ENCODE measurements at regions not wholly inside any gene's neighbourhood (a gene's known extent, or its start where the extent isn't known, plus 50 kb on each side); places are given as distances from the start of the nearest gene placed in this dataset.
"Not testable (repeated sequence)": the region's sequence is repeated elsewhere in the genome, so short reads cannot be mapped to it uniquely, and the experiment has no call there.

DNA sequence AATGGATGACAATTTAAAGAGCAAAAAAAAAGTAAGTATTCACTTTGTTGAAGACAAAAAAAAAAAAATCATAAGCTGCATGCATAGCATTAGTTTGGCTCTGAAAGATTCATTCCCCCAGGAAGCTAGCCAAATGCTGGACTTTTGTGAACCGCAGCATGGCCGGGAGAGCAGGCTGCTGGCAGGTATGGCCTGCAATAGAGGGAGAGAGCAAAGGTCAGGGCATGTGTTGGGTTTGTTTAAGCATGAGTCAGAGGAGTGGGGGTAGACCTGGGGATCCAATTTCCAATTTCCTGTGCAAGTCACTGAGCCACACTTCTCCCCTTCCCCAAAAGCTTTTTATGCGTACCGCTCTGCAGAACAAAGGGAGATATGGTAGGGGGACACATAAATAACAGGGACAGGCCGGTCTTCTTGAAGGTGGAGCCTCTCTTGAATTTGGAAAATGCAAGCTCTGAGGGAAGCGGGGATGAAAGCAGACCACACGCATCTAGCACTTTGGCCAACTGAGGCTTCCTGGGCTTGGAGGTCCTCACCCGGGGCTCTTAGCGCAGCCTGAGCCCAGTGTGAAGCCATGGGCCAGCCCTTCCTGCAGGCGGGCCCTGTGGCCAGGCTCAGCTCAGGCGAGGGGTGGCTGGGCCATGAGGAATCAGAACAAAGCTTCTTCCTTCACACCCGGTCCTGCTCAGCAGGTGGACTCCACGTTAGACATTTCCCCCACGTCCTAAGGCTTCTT, 171.1 kb downstream of the TOMM20 start:
- DNase-seq = no peak

DNA sequence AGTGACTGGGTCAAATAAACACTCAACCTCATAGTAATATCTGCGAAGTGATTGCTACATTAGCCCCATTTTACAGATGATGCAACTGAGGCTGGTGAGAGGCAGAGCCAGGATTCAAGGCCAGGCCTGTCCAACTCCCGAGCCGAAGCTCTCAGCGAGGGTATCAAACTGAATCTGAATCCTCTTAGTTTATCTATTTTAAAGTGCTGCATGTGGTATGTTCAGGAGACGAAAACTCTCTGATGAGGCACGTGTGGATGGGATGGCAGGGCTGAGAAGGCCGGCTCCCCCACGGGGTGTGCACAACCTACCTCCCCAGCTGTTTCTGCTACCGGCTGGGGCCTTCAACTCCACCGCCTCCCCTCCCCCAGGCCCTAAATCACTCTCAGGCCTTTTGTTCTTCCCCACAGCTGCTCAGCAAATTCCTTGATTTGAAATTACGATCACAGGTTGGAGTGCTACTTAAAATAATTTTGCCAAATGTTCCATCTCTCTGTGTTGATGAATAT, 171.8 kb downstream of the TOMM20 start:
- no peak for DNase-seq

DNA sequence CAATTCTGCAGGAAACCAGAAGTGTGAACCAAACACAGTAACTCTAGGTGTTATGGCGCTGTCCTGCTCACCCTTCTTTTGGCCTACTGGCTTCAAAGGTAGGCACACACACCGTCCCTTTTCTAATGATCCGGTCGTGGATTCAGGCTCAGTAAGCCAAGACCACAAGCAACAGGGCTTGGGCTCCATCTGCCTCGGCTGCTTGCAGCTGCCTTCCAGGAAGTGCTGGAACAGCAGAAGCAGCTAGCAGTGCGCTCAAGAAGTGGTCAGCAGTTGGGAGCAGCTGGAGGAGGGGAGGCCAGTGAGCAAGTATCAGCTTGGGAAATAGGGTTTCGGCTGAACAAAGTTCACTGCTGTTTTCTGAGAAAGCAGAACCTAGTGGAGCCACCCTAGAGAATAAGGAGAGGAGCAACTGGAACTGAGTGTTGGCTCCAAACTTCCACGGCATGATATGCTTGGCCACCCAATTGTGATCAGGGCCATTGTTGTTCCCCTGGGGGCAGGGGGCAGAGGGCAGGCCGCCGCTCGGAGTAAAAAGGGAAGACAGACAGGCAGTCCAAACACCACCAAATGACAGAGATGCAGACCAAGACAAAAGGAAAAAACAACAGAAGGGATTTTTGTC, 173.4 kb downstream of the TOMM20 start:
- DNase-seq = peak; percentile 49

GRCh38 chr1:234954613-234955012, 174.0 kb downstream of the TOMM20 start:
- DNase-seq = no peak

- DNase-seq = no peak
These were observed 174.8 kb downstream of the TOMM20 start for GRCh38 chr1:234953655-234954405.

GRCh38 chr1:234950598-234950997, 178.0 kb downstream of the TOMM20 start:
- no peak for DNase-seq

GRCh38 chr1:234949528-234949927, 179.1 kb downstream of the TOMM20 start:
- not testable (repeated sequence) for DNase-seq

DNA sequence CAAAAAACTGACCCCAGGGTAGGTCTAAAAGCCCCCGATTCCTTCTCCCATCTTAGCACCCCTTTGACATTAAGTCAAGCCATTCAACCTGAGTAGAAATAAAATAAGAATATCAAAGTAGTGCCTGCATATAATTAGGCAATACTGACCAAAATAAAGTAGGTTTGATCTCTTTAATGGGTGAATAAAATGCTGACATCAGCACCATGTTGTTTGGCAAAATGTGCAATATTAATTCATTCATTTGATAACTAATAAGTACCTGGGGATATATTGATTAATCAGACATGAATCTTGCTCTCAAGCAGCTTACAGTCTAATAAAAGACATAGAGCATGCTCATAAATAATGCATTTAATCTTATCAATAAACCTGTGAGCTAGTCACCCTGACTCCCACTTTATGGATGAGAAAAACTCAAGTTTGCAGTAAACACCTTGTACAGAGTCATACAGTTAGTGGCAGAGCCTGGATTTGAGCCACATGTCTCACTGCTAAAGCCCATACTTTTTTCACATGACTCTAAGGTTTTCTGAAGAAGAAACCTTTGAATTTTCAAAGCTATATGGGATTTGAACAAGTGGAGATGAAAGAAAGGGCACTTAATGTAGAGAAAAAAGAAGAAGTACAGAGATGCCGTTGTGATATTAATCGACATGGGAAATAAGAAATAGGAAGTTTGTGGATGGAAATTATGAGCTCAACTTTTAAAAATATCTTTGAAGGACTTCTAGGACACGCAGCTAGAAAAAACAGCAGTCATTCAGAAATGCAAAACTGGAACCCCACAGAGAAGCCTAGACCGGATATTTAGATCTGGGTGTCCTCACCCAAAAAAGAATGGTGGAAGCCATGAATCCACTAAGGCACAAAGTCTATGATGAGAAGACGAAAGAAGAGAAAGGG, 183.9 kb downstream of the TOMM20 start:
- no peak for DNase-seq

GRCh38 chr1:234943836-234944402, 184.7 kb downstream of the TOMM20 start:
- no peak for DNase-seq

- no peak for DNase-seq
These were observed 185.6 kb downstream of the TOMM20 start for GRCh38 chr1:234942879-234943506.

DNA sequence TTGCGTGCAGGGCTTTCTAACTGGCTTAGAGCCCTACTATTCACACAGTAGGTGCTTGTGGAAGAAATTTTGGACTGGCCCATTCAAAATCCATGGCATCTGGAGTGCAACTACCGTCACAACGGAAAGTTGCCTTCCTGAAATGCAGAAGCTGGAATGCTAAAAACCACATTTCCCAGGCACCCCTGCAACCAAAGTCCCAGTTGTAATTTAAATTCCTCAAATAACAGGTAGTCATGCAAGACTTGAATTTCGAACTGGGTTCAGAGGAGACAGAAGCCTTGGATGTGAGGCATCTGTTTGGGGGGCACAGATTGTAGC, 186.7 kb downstream of the TOMM20 start:
- DNase-seq = no peak

DNA sequence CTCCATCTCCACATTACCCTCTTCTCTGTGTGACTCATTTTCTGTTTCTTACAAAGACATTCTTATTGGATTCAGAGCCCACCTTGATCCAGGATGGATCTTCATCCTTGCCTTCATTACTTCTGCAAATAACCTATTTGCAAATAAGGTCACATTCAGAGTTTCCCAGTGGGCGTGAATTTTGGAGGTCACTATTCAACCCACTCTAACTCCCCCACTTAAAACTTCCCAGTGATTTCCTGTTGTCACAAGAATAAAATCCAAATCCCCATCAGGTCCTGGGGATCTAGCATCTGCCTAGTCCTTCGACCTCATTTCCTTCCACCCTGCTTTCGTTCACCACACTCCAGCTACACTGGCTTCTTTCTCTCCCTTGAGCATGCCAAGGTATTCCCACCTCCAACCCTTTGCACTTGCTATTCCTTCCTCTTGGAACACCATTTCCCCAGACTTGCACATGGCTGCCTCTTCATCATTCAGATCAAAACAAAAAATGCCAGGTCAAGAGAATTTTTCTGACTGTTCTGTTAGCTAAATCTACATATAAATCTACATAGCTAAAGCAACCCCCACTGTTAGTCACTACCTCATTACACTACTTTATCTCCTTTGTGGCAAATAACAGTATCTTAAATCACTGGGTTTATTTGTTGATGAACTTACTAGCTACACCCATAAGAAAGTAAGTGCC, 187.2 kb downstream of the TOMM20 start:
- DNase-seq = no peak

GRCh38 chr1:234940841-234941240, 187.8 kb downstream of the TOMM20 start:
- no peak for DNase-seq

DNA sequence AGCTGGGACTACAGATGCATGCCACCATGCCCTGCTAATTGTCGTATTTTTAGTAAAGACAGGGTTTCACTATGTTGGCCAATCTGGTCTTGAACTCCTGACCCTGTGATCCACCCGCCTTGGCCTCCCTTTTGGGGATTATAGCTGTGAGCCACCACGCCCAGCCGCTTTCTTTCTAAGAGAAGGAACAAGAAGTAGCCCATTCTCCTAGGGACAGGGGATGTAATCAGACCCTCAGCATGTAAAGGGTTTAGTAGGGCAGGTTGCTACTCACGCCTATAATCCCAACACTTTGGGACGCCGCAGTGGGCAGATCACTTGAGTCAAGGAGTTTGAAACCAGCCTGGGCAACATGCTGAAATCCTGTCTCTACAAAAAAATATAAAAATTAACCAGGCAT, 189.7 kb downstream of the TOMM20 start:
- no peak for DNase-seq

DNA sequence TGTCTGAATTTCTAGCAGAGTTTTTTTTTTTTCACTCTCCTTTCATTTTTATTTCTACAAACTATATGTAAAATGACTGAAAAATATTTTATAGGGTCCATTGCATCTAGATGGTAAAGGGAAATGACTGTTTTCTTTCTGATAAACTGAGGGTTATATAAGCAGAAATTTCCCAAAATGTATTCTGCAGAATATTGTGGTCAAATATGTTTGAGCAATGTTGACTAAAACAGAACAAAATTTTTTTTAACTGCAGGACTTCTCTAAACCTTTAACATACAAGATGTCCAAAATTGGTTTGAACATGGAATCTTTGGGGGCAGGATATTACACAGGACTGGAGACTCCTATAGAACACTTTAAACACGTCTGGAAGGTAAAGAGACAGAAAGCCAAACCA, 190.5 kb downstream of the TOMM20 start:
- no peak for DNase-seq

GRCh38 chr1:234936612-234937389, 191.8 kb downstream of the TOMM20 start:
- no peak for DNase-seq

DNA sequence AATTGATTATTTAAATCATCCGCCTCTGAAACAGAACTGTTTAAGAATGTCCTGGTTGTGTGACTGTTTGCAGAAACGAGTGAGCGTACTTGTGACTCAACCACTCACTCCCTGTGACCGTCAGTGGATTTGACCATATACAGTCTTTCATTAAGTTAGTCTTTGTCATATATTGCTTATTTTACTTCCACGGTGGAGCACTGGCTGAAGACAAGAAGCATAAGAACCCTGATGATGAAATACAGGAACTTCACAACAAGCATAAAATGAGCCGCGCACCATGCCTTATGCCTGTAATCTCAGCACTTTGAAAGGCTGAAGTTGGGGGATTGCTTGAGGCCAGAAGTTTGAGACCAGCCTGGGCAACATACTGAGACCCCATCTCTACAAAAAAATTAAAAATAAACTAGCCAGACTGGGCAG, 194.0 kb downstream of the TOMM20 start:
- no peak for DNase-seq

DNA sequence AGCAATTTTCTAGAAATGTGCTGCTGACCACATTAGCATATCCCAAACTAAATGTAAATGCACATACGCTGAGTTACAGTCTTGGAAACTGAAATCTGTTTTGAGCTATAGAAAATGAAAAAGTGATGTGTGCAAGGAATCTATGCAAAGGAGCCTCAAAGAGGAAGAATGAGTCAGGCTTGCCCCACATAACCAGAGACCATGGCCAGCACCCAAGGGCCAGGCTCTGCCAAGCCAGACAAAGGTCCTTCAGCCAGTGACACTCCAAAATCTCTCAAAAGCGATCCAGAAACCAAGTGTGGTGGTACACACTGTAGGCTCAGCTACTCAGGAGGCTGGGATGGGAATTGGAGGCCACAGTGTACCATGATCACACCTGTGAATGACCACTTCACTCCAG, 195.2 kb downstream of the TOMM20 start:
- DNase-seq = no peak

- no peak for DNase-seq
These were observed 195.9 kb downstream of the TOMM20 start for GRCh38 chr1:234932511-234933430.

Measured in CD4-positive, alpha-beta T cell treated with Interleukin-17A for 4 hours (primary cell).